HK-2 (cell line): ENCODE measurements at regions not wholly inside any gene's neighbourhood (a gene's known extent, or its start where the extent isn't known, plus 50 kb on each side); places are given as distances from the start of the nearest gene placed in this dataset.

Experiments used
- DNase-seq: peaks from one replicate; pipeline ENCODE4 v3.0.0-alpha.2; 2018; ENCODE audit not compliant: unreplicated experiment

- no peak for DNase-seq
Observed at GRCh38 chr3:147851062-147851461, 441.9 kb downstream of the ZIC1 start.

- DNase-seq, result no peak
Observed at GRCh38 chr3:147854542-147854941, 445.4 kb downstream of the ZIC1 start.

GRCh38 chr3:147864754-147865354, 455.7 kb downstream of the ZIC1 start:
- DNase-seq, result no peak

- DNase-seq, result no peak
Observed at GRCh38 chr3:147866561-147866960, 457.4 kb downstream of the ZIC1 start.

GRCh38 chr3:147872568-147872967, 463.4 kb downstream of the ZIC1 start:
- DNase-seq, result no peak

- no peak for DNase-seq
Observed at GRCh38 chr3:147875498-147875897, 466.3 kb downstream of the ZIC1 start.

- DNase-seq, result no peak
Observed at GRCh38 chr3:147881933-147882332, 472.8 kb downstream of the ZIC1 start.

GRCh38 chr3:147886879-147887278, 477.7 kb downstream of the ZIC1 start:
- DNase-seq, result no peak

GRCh38 chr3:147887797-147888196, 478.6 kb downstream of the ZIC1 start:
- DNase-seq, result no peak

- no peak for DNase-seq
Observed at GRCh38 chr3:147890114-147890513, 480.9 kb downstream of the ZIC1 start.

GRCh38 chr3:147895509-147895908, 486.3 kb downstream of the ZIC1 start:
- DNase-seq, result no peak

- no peak for DNase-seq
Observed at GRCh38 chr3:147900851-147901250, 491.7 kb downstream of the ZIC1 start.

GRCh38 chr3:147903026-147903425, 493.9 kb downstream of the ZIC1 start:
- DNase-seq, result no peak

- DNase-seq, result no peak
Observed at GRCh38 chr3:147904421-147904820, 495.3 kb downstream of the ZIC1 start.

GRCh38 chr3:147906285-147906684, 497.1 kb downstream of the ZIC1 start:
- no peak for DNase-seq

GRCh38 chr3:147914532-147914931, 505.4 kb downstream of the ZIC1 start:
- DNase-seq, result no peak

- DNase-seq, result no peak
Observed at GRCh38 chr3:147915057-147915456, 505.9 kb downstream of the ZIC1 start.

GRCh38 chr3:147919496-147919895, 510.3 kb downstream of the ZIC1 start:
- DNase-seq, result no peak

GRCh38 chr3:147921051-147921450, 511.9 kb downstream of the ZIC1 start:
- no peak for DNase-seq

GRCh38 chr3:147924755-147925154, 515.6 kb downstream of the ZIC1 start:
- DNase-seq, result no peak

GRCh38 chr3:147925272-147925671, 516.1 kb downstream of the ZIC1 start:
- DNase-seq, result no peak

- peak; percentile 16 for DNase-seq
Observed at GRCh38 chr3:147930232-147930807, 521.2 kb downstream of the ZIC1 start.

- no peak for DNase-seq
Observed at GRCh38 chr3:147934451-147935180, 525.5 kb downstream of the ZIC1 start.
